ENCODE measurements at regions not wholly inside any gene's neighbourhood (a gene's known extent, or its start where the extent isn't known, plus 50 kb on each side); places are given as distances from the start of the nearest gene placed in this dataset.

DNA sequence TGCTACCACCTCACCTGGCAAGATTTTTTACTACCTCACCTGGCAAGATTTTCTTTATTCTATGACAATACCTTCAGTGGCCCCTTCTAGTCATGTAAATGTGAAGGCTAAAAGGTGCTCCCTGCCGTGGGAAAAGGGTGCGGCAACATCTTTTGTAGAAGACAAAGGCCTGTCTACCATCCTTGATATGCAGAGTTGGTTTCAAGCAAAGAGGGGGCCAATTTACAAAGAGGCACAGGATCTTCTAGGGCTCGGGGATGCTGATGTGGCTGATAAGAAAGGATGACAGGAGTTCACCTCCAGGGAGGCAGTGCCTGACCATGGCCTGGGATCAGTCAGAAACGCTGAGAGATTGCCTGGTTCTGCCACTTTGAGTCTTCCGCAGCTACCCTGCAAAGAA lies 165.4 kb upstream of the SLC1A4 start:
- TF ChIP-seq, protein P1, sequence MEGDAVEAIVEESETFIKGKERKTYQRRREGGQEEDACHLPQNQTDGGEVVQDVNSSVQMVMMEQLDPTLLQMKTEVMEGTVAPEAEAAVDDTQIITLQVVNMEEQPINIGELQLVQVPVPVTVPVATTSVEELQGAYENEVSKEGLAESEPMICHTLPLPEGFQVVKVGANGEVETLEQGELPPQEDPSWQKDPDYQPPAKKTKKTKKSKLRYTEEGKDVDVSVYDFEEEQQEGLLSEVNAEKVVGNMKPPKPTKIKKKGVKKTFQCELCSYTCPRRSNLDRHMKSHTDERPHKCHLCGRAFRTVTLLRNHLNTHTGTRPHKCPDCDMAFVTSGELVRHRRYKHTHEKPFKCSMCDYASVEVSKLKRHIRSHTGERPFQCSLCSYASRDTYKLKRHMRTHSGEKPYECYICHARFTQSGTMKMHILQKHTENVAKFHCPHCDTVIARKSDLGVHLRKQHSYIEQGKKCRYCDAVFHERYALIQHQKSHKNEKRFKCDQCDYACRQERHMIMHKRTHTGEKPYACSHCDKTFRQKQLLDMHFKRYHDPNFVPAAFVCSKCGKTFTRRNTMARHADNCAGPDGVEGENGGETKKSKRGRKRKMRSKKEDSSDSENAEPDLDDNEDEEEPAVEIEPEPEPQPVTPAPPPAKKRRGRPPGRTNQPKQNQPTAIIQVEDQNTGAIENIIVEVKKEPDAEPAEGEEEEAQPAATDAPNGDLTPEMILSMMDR (IDR thresholded peaks at IDR 0.05; ENCODE audit: low read length): no peak
- TF ChIP-seq EZH2 (IDR thresholded peaks at IDR 0.05; ENCODE audit: borderline replicate concordance, low read length): no peak
- Histone ChIP-seq H3K9ac (ENCODE audit: low read length) (no peak overlapping the region), H3K9me2 (ENCODE audit: low read depth, low read length) (no peaks in the 10 kb centered on the region), H3K4me3 (ENCODE audit: low read depth, low read length, poor library complexity, severe bottlenecking) (no peak overlapping the region), H3K27me3 (ENCODE audit: insufficient read depth, low read length) (no peaks in the 10 kb centered on the region), H3K4me1 (ENCODE audit: insufficient read depth, low read length, severe bottlenecking) (peaks cover 33% of the 10 kb centered on the region), H3K9me3 (ENCODE audit: low read length) (no peaks in the 10 kb centered on the region), H3K27ac (ENCODE audit: low read depth, low read length, poor library complexity, severe bottlenecking) (no peak overlapping the region), H3K4me2 (ENCODE audit: low read length) (no peak overlapping the region), H3F3A (ENCODE audit: insufficient read depth, low read length) (no peaks in the 10 kb centered on the region), H3K79me2 (ENCODE audit: insufficient read depth, low read length) (no peaks in the 10 kb centered on the region), H2AFZ (ENCODE audit: low read length) (no peak overlapping the region), H4K20me1 (ENCODE audit: insufficient read depth, low read length) (no peaks in the 10 kb centered on the region), H3K36me3 (ENCODE audit: insufficient read depth, low read length) (no peaks in the 10 kb centered on the region; the same call in 1 of the 2 replicates)

DNA sequence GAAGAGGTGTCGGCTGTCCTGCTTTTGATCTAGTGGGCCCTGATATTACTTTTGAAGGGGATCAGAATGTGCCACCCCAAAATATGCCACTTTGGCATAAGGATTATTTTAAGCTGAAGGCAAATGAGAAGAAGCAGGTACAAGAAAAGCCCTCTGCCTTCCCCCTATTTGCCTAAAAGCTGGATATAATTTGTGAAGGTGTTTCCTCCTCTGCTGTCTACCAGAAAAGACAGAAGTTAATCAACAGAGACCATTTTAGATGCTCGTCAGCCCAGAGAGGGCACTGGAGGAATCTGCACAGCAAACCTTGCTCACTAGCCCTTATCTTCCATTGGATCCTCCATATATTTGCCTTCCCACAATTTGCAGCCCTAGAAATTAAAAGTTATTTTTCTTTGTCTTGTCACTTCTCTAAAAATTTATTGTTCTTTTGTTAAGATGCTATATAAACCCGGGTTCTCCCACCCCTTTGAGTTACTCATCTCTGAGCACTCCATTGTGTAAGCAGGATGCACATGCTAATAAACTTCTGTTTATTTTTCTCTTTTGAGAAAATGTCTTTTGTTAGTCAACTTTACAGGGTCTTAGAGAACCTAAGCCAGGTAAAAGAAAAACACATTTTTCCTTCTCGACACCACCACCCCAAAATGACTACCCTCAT lies 163.2 kb upstream of the SLC1A4 start:
- Histone ChIP-seq H2AFZ (ENCODE audit: low read length) (no peak overlapping the region), H3K4me2 (ENCODE audit: low read length) (no peak overlapping the region), H3K9me2 (ENCODE audit: low read depth, low read length) (no peaks in the 10 kb centered on the region), H3K9ac (ENCODE audit: low read length) (no peak overlapping the region), H3K4me3 (ENCODE audit: low read depth, low read length, poor library complexity, severe bottlenecking) (no peak overlapping the region), H3K9me3 (ENCODE audit: low read length) (no peaks in the 10 kb centered on the region), H3K27me3 (ENCODE audit: insufficient read depth, low read length) (no peaks in the 10 kb centered on the region), H4K20me1 (ENCODE audit: insufficient read depth, low read length) (no peaks in the 10 kb centered on the region), H3K79me2 (ENCODE audit: insufficient read depth, low read length) (no peaks in the 10 kb centered on the region), H3K27ac (ENCODE audit: low read depth, low read length, poor library complexity, severe bottlenecking) (no peak overlapping the region), H3K4me1 (ENCODE audit: insufficient read depth, low read length, severe bottlenecking) (peaks cover 20% of the 10 kb centered on the region), H3K36me3 (ENCODE audit: insufficient read depth, low read length) (no peaks in the 10 kb centered on the region; the same call in 1 of the 2 replicates), H3F3A (ENCODE audit: insufficient read depth, low read length) (no peaks in the 10 kb centered on the region)
- TF ChIP-seq, protein P1 (IDR thresholded peaks at IDR 0.05; ENCODE audit: low read length): no peak
- no peak for TF ChIP-seq EZH2 (IDR thresholded peaks at IDR 0.05; ENCODE audit: borderline replicate concordance, low read length)

DNA sequence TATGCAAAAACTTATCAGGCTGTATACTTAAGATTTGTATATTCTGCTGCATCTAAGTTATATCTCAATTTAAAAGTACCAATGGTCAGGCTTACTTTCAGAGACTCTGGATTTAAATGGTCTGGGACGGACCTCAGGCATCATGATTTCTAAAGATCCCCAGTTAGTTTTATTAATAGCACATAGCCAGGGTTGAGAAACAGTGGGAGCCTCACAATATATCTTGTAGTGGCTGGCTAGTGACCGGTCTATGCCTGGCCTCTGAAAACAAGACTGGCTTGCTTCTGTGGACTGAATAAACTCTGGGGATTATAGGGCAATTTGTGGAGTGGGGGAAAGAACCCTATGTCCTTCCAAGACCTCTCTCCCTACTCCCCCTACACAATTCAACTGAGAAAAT lies 162.5 kb upstream of the SLC1A4 start:
- Histone ChIP-seq H3K4me1 (ENCODE audit: insufficient read depth, low read length, severe bottlenecking) (peaks cover 21% of the 10 kb centered on the region), H3K4me3 (ENCODE audit: low read depth, low read length, poor library complexity, severe bottlenecking) (no peak overlapping the region), H2AFZ (ENCODE audit: low read length) (no peak overlapping the region), H3K9me2 (ENCODE audit: low read depth, low read length) (no peaks in the 10 kb centered on the region), H4K20me1 (ENCODE audit: insufficient read depth, low read length) (no peaks in the 10 kb centered on the region), H3K27me3 (ENCODE audit: insufficient read depth, low read length) (no peaks in the 10 kb centered on the region), H3K79me2 (ENCODE audit: insufficient read depth, low read length) (no peaks in the 10 kb centered on the region), H3K9ac (ENCODE audit: low read length) (no peak overlapping the region), H3K27ac (ENCODE audit: low read depth, low read length, poor library complexity, severe bottlenecking) (no peak overlapping the region), H3F3A (ENCODE audit: insufficient read depth, low read length) (no peaks in the 10 kb centered on the region), H3K36me3 (ENCODE audit: insufficient read depth, low read length) (no peaks in the 10 kb centered on the region; the same call in 1 of the 2 replicates), H3K9me3 (ENCODE audit: low read length) (no peaks in the 10 kb centered on the region), H3K4me2 (ENCODE audit: low read length) (no peak overlapping the region)
- TF ChIP-seq, protein P1 (IDR thresholded peaks at IDR 0.05; ENCODE audit: low read length): no peak
- TF ChIP-seq EZH2 (IDR thresholded peaks at IDR 0.05; ENCODE audit: borderline replicate concordance, low read length): no peak

Data from OCI-LY1 (cell line).